HG03280 (cell line): ENCODE measurements at regions not wholly inside any gene's neighbourhood (a gene's known extent, or its start where the extent isn't known, plus 50 kb on each side); places are given as distances from the start of the nearest gene placed in this dataset.

Experiments used
- ATAC-seq: cut with Tn5 transposase; IDR thresholded peaks from one replicate; pipeline ENCODE4 v1.9.1; 2021; ENCODE audit warnings: mild to moderate bottlenecking, moderate library complexity; ENCODE audit not compliant: unreplicated experiment

- ATAC-seq, result no peak
These were observed 114.5 kb downstream of the RXFP2 start for GRCh38 chr13:31853643-31854326.

GRCh38 chr13:31859571-31859970, 120.2 kb downstream of the RXFP2 start:
- ATAC-seq, result no peak

GRCh38 chr13:31860002-31860401, 120.7 kb downstream of the RXFP2 start:
- no peak for ATAC-seq

GRCh38 chr13:31862828-31863227, 123.5 kb downstream of the RXFP2 start:
- no peak for ATAC-seq

- ATAC-seq, result no peak
These were observed 125.0 kb downstream of the RXFP2 start for GRCh38 chr13:31864307-31864706.

- no peak for ATAC-seq
These were observed 126.8 kb downstream of the RXFP2 start for GRCh38 chr13:31866099-31866498.

- ATAC-seq, result no peak
These were observed 128.4 kb downstream of the RXFP2 start for GRCh38 chr13:31867709-31868108.

- ATAC-seq, result no peak
These were observed 130.3 kb downstream of the RXFP2 start for GRCh38 chr13:31869582-31869981.

- no peak for ATAC-seq
These were observed 131.2 kb downstream of the RXFP2 start for GRCh38 chr13:31870511-31870910.

- ATAC-seq, result no peak
These were observed 133.8 kb downstream of the RXFP2 start for GRCh38 chr13:31873145-31873544.

- no peak for ATAC-seq
These were observed 135.8 kb downstream of the RXFP2 start for GRCh38 chr13:31875134-31875533.

GRCh38 chr13:31878052-31878451, 138.7 kb downstream of the RXFP2 start:
- ATAC-seq, result no peak

- ATAC-seq, result no peak
These were observed 139.2 kb downstream of the RXFP2 start for GRCh38 chr13:31878495-31878894.

GRCh38 chr13:31878955-31879354, 139.6 kb downstream of the RXFP2 start:
- no peak for ATAC-seq

- no peak for ATAC-seq
These were observed 141.6 kb downstream of the RXFP2 start for GRCh38 chr13:31880851-31881494.

- no peak for ATAC-seq
These were observed 142.2 kb downstream of the RXFP2 start for GRCh38 chr13:31881495-31881882.

GRCh38 chr13:31882794-31883193, 143.5 kb downstream of the RXFP2 start:
- ATAC-seq, result no peak

GRCh38 chr13:31884556-31884955, 145.2 kb downstream of the RXFP2 start:
- ATAC-seq, result no peak

GRCh38 chr13:31885994-31886393, 145.6 kb upstream of the FRY start:
- no peak for ATAC-seq

GRCh38 chr13:31887286-31887685, 144.3 kb upstream of the FRY start:
- ATAC-seq, result no peak

- ATAC-seq, result no peak
These were observed 140.6 kb upstream of the FRY start for GRCh38 chr13:31890946-31891345.

- ATAC-seq, result no peak
These were observed 140.1 kb upstream of the FRY start for GRCh38 chr13:31891472-31891871.

GRCh38 chr13:31894931-31895330, 136.6 kb upstream of the FRY start:
- no peak for ATAC-seq
